ENCODE measurements at regions not wholly inside any gene's neighbourhood (a gene's known extent, or its start where the extent isn't known, plus 50 kb on each side); places are given as distances from the start of the nearest gene placed in this dataset.
"Not testable (repeated sequence)": the region's sequence is repeated elsewhere in the genome, so short reads cannot be mapped to it uniquely, and the experiment has no call there.

- peak; percentile 73 for DNase-seq
These were observed 115.4 kb downstream of the LHX2 start for GRCh38 chr9:124126648-124127646.

GRCh38 chr9:124128568-124129166, 117.1 kb downstream of the LHX2 start:
- no peak for DNase-seq

- DNase-seq, result no peak
These were observed 118.9 kb downstream of the LHX2 start for GRCh38 chr9:124130277-124131075.

DNA sequence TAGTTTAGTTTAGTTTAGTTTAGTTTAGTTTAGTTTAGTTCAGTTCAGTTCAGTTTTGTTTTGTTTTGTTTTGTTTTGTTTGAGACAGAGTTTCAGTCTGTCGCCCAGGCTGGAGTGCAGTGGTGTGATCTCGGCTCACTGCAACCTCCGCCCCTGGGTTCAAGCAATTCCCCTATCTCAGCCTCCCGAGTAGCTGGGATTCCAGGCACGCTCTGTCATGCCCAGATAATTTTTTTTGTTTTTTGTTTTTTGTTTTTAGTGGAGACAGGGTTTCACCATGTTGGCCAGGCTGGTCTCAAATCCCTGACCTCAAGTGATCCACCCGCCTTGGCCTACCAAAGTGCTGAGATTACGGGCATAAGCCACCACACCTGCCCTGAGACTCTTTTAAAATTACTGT, 120.0 kb downstream of the LHX2 start:
- not testable (repeated sequence) for DNase-seq

DNA sequence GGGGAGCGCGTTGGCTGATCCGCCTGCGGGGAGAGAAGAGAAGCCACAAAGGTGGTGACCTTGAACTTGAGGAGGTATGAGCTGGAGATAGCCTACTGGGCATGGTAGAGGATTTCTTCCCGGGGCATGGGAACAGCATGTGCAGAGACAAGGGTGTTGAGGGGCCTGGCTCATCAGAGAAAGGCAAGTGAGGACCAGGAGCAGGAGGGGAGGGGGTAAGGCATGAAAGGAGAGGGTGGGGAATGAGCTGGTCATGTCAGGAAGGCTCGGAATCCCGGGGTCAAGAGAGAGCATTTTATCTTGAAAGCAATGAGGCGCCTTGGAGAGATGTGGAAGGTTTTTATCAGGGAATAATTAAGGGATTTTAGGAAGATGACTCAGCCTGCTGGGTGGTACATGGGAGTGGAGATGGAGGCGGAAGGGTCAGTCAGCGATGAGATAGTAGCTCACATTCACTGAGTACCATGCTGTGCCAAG, 121.1 kb downstream of the LHX2 start:
- DNase-seq, result no peak

DNA sequence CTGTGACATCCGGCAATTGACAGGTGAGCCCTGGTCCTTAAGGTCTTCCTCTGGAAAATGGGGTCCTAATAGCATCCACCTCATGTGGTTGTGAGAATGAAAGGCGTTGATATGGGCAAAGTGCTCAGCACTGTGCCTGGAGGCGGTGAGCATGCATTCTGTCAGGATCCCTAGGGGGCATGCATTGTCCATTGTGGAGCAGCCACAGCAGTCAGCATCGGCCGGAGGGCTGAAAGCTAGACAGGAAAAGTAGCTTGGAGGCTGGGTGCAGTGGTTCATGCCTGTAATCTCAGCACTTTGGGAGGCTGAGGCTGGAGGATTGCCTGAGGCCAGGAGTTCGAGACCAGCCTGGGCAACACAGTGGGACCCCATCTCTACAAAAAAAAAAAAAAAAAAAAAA, 122.2 kb downstream of the LHX2 start:
- no peak for DNase-seq

- no peak for DNase-seq
These were observed 123.0 kb downstream of the LHX2 start for GRCh38 chr9:124134526-124134925.

DNA sequence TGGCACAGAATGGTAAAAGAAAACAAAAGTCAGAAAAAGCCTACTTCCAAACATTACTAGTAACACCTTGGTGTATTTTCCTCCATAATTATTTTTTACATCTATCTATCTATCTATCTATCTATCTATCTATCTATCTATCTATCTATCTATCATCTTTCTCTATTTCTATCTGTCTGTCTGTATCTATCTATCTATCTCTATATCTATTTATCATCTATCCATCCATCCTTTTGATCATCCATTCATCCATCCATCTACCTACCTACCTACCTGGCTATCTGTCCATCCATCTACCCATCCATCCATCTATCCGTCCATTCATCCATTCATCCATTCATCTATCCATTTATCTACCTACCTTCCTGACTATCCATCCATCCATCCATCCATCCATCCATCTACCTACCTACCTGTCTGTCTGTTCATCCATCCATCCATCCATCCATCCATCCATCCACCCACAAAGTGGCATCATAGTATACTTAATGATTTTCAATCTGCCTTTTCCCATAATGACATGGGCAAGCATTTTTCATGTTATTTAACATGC, 121.9 kb upstream of the NEK6 start:
- DNase-seq, result no peak

DNA sequence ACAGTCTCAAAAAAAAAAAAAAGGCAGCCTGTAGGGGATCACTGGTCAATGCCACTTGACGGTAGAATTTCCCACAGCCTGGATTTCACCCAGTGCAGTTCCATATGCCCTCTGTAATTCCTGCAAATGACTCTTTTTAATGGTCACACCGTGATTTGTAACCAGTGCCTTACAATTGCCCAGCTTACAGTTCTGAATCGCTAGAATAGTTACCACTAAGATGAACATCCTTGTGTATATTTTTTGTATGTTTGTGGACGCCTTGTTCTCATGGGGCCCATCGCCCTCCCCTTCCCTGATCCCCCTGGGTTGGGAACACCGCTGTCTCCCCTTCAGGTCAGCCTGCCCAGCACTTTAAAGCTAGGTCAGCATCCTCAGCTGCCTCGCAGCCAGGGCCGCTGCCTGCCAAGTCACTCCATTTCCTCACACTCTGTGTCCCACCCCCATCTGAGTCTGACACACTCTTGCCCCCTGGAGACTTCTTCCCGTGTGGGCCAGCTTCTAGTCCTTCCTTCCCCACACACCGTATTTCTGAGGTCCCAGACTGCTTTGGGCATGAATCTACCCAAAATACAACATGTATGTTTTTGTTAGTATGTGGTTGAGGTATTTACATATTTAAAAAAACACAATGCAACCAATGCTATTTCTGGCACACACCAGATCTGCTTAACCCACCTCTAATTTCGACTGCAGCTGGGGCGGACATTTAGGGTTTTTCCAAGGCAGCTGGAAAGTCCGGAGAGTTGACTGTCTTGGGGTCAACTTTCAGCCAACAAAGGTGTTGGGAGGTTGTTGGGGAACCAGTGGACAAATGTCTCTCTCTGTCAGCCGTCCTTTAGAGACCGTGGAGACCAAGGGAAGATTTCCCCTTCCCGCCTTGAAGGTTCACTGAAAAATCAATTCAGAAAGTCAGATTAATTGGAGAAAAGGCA, 120.5 kb upstream of the NEK6 start:
- no peak for DNase-seq

DNA sequence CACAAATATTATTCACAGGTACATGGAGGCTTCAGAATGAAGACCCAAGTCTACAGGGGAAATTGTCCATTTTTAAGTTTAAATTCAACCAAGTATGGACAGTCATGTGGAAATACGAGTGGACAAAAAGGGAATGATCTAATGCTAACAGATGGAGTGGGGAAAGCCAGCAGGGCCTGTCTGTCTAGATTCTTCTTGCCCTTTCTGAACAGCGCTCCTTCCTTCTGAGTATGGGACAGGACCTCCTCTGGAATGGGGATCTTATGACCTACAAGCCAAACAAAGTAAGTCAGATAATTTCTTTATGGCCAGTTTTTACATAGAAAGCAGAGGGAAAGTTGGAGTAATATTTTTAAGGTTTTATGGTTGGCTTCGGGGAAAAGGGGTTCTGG, 119.8 kb upstream of the NEK6 start:
- no peak for DNase-seq

DNA sequence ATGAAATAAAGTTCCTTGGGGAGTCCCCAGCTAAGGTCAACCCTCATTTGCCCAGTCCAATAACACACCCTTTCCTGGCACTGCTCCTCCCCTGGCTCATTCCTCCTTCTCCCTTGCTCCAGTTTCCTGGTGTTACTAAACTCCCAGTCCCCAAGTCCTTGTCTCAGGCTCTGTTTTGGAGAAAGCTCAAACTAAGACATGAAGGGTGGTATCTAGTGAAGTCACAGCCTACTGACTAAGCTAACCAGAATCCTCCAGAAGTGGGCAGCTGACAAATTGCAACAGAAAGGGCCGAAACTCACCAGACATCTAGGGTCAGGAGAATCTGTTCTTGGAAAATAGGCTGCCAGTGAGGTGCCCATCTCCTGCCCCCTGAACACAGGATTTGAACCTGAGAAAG, 118.7 kb upstream of the NEK6 start:
- no peak for DNase-seq

DNA sequence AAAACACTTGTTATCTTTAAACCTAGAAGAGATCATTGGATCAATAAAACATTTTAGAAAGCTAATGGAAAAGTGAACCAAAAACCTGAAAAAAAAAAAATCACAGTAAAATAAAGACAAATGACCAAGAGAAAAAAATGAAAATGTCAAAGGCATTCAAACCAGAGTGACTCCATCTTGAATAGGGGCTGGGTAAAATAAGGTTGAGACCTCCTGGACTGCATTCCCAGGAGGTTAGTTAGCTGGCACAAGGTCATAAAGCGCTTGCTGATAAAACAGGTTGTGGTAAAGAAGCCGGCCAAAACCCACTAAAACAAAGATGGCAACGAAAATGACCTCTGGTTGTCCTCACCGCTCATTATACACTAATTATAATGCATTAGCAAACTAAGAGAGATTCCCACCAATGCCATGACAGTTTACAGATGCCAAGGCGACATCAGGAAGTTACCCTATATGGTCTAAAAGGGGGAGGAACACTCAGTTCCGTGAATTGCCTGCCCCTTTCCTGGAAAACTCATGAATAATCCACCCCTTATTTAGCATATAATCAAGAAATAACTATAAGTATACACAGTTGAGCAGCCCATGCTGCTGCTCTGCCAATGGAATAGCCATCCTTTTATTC, 116.7 kb upstream of the NEK6 start:
- DNase-seq, result no peak

GRCh38 chr9:124144561-124145123, 113.1 kb upstream of the NEK6 start:
- DNase-seq, result not testable (repeated sequence)

- no peak for DNase-seq
These were observed 111.7 kb upstream of the NEK6 start for GRCh38 chr9:124146031-124146561.

DNA sequence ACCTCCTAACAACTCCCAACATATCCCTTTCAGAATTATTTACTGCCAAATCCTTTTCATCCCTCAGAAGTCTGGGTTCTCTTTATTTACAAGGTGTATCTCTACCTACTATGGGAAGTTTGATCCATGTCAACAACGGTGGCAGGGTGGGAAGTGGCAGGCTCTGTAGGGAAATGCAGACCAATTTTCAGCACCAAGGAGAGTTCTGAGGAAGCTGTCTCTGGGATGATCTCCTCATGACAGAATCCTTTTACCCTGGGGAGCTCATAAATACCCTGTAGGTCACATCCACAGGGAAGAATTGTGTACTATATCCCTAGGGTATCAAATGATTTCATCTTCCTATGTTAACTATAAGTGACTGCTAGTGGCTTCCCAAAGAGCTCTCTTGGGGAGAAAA, 107.8 kb upstream of the NEK6 start:
- DNase-seq, result no peak

- DNase-seq, result peak; percentile 24
These were observed 93.9 kb upstream of the NEK6 start for GRCh38 chr9:124163760-124164255.

- DNase-seq, result peak; percentile 42
These were observed 92.9 kb upstream of the NEK6 start for GRCh38 chr9:124164811-124165210.

GRCh38 chr9:124174433-124174832, 83.3 kb upstream of the NEK6 start:
- no peak for DNase-seq

DNA sequence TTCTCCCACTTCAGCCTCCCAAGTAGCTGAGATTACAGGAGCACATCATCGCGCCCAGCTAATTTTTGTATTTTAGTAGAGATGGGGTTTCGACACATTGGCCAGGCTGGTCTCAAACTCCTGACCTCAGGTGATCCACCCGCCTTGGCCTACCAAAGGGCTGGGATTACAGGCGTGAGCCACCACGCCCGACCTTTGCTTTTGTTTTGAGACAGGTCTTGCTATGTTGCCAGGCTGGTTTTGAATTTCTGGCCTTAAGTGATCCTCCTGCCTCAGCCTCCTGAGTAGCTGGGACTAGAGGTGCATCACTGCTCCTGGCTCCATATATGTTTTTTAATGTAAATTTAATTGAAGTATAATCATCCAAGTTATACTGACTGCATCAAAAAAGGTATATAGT, 80.2 kb upstream of the NEK6 start:
- DNase-seq, result not testable (repeated sequence)

Data from right hindlimb (tissue), 1 donor.